Ammon's horn (tissue), 1 donor: ENCODE measurements at regions not wholly inside any gene's neighbourhood (a gene's known extent, or its start where the extent isn't known, plus 50 kb on each side); places are given as distances from the start of the nearest gene placed in this dataset.

ENCODE experiments used
- DNase-seq: peaks from one replicate; pipeline ENCODE4 v3.0.0-alpha.2; 2016; ENCODE audit warnings: low spot score

DNA sequence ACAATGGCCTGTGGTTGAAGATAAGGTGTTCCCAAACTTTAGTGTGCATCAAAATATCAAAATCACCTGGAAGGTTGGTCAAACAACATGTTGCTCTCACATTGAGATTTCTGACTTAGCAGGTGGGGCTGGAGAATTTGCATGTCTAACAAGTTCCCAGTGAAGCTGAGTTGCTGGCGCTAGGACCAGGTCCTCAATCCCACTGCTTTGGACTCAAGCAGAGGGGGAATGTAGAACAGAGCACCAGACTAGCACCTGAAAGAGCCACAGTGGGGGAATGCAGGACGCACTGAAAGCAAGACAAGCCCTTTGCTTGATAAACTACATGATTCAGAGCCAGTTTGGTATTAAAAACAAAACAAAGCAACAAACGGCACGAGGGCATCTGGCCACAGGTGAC, 458.1 kb downstream of the MTRR start:
- no peak for DNase-seq

DNA sequence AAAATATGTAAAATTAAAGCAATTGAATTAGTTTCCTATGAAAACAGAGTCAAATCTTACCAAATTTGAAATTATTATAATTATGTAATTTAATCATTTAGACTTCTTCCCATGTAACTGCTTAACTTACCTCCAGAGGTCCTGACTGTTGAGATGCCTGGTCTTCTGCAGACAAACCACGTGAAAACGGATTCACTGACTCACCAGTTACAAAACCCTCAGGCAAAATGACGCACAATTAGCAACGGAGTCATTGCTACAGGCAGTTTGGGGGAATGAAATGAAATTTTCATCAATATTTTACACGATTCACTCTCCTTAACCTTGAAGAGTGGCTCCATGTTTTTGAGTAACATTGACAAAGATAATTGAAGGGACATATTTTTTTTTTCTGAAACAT, 460.8 kb downstream of the MTRR start:
- DNase-seq = no peak

GRCh38 chr5:8332666-8333445, 463.9 kb downstream of the MTRR start:
- DNase-seq = no peak

- no peak for DNase-seq
Measured at GRCh38 chr5:8333485-8333884, 464.5 kb downstream of the MTRR start.

GRCh38 chr5:8333977-8334376, 465.0 kb downstream of the MTRR start:
- no peak for DNase-seq

DNA sequence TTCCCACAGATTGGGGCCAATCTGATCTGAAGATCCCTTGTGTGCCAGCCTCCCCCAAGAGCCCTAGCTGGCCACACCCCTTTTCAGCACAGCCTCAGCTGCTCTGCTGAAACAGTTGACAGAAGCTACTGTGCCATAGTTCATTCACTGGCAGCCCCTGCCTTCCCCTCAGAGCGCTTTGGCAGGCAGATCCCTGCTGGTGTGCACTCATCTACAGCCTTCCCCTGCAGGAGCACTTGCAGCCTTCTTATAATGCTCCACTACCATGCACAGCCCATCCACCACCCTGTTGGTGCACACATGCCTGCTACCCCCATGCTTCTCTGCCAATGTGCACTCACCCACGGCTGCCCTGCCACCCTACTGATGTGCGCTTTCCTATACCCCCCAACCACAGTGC, 471.3 kb downstream of the MTRR start:
- no peak for DNase-seq

DNA sequence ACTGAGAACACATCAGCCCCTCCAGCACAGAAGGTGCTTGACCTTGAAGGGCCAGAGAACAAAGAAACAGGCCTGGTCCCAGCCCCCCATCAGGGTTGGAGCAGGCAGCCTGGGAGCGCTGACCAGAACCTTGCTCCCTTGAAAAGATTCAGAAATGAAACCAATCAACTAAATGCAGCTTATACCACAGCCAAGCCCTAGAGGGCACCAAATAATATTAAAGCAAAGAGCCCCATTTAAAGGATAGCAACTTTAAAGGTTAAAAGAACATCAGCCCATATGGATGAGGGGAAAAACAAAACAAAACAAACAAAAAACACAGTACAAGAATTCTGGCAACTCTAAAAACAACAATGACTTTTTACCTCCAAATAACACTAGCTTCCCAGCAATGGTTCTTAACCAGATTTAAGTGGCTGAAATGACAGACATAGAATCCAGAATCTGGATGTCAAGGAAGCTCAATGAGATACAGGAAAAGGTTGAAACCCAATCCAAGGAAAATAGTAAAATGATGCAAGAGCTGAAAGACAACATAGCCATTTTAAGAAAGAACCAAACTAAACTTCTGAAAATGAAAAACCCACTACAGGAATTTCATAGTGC, 471.9 kb downstream of the MTRR start:
- no peak for DNase-seq

GRCh38 chr5:8341406-8341805, 472.5 kb downstream of the MTRR start:
- no peak for DNase-seq

DNA sequence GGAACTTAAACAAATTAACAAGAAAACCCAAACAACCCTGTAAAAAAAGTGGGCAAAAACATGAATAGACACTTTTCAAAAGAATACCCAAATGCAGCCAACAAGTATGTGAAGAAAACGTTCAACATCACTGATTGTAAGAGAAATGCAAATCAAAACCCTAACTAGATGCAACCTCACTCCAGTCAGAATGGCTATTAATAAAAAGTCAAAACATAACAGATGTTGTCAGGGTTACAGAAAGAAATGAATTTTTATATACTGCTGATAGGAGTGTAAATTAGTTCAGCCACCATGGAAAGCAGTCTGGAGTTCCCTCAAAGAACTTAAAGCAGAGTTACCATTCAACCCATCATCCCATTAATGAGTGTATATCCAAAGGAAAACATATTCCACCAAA, 479.0 kb downstream of the MTRR start:
- no peak for DNase-seq

GRCh38 chr5:8349855-8350254, 480.9 kb downstream of the MTRR start:
- no peak for DNase-seq

DNA sequence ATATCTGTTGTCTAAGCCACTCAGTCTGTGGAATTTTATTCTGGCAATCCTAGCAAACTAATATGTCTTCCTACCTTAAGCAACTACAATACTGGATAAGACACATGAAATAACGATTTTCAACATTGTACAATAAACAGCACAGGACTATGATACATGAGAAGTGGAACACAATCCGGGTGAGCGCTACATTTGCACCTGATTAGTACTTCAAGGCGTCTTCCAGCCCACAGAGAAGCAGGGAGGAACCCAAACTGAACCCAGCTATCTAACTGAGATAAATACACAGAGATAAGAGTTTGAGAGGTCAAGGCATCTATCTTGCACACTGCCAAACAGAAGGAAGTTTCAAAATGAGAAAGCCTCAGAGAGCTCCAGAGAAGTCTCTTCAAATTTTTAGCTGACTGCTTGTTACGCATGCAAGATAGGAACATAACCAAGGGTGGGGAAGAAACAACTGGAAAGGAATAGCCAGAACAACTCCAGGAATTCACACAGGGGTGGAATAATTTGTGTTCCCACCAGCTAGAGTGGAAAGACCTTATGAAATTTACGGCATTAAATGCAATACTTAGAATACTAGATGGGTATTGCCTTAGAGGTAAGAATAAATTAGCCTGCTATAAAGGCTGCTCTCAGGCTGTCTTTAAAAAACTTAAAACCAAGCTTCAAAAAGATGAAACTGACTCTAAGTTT, 481.8 kb downstream of the MTRR start:
- DNase-seq = no peak

- DNase-seq = no peak
Measured at GRCh38 chr5:8355981-8356380, 487.0 kb downstream of the MTRR start.

DNA sequence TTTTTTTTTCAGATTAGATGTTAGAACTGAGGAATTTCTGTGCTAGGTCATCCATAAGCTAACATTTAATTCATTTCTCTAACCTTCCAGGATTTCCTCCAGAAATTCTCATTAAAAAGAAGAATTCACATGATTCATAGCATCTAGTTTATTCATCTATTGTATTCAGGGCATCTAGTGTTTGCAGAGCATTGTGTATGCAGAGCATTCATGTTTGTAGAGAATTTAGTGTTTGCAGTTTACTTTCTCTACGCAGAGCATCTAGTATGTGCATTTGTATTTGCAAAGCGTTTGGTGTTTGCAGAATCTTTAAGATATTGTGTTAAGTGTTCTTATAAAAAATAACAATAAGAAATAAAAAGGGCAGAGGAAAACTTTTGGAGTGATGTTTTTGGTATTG, 491.1 kb downstream of the MTRR start:
- no peak for DNase-seq

DNA sequence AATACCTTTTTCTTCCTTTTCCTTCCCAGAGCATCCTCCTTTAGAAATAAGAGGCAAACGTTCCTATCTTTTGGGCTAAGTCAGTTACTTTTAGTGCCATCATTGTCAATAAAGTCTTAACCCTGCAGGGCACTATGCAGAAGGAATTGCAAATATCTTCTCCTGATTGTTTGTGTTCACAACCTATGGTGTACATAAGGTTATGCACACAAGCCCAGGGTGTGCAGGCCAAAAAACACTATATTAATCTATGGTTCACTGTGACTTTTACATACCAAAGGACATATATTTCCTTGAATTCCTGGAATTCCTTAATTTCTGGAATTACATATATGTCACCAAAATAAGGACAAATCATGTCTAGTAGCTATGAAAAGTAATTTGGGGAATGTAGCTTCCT, 493.5 kb downstream of the MTRR start:
- DNase-seq = no peak

DNA sequence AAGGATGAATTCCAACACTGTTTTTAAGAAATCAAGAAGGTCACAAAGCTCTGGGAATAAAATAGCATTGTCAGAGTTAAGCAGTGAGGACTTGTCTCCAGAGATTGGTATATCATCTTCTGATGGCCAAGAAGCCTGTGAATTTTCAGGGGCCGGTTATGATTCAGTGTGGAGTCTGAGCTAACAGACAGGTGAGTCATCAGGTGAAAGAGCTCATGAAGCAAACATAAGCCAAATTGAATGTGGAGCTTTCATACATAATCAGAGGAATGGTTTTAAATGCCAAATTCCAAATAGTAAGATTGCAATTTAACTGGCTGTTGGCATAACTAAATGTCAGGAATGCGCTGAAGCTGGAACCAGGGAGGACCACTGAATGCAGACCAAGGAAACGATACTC, 494.2 kb downstream of the MTRR start:
- no peak for DNase-seq

DNA sequence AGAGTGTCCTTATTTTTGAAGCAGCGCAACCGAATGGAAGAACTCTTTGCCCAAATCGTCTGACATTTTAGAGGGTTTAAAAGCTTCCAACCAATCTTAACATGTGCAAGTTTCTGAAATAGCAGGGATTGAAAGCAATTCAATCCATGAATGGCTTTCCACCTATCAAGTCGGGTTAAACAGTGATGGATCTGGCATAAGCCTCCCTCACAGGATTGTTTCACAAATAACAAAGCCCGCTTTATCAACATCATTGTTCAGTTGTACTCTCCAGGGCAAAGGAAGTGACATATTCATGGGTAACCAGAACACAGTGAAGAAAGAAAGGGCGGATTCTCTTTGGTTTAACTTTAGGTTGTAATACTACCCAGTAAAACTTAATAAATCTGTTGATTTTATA, 497.3 kb downstream of the MTRR start:
- peak; percentile 32 for DNase-seq

DNA sequence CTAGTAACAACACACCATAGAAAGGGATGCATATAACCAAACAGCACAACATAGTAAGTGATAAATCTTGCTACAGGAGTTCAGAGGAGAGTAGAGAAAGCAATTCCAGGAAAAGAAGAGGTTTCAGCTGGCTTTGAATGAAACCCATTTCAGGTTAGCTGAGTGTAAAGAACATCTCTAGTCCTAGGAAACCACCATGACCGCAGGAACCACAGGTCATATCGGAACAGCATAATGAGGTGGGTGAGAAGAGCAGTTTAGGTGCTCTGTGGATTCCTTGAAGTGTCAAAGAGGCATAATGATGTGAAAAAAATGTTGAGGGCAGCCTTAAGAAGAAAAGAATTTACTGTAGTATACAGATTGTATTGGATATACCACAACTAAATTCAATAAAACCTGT, 507.5 kb downstream of the MTRR start:
- DNase-seq = no peak

- DNase-seq = no peak
Measured at GRCh38 chr5:8381972-8382371, 513.0 kb downstream of the MTRR start.

DNA sequence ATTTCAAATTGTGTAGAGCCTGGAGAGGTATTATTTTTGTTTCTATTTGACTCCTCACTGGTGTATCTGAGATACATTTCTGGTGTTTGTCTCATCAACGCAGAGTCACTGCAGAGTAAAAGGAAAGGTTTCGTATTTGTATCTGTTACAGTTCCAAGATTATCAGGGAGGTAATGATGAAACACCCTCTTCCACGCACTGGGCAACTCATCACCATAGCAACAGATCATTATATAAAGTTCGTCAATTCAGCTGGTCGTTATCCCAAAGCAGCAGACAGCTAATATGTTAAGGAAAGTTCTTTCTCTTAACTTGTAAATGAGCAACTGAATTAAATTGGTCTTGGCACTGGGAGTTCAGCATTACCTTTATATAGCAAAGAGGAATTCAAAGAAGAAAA, 513.5 kb downstream of the MTRR start:
- DNase-seq = no peak

GRCh38 chr5:8383616-8384015, 514.7 kb downstream of the MTRR start:
- DNase-seq = no peak

GRCh38 chr5:8386719-8387288, 517.9 kb downstream of the MTRR start:
- DNase-seq = no peak

GRCh38 chr5:8391911-8392310, 523.0 kb downstream of the MTRR start:
- DNase-seq = no peak

DNA sequence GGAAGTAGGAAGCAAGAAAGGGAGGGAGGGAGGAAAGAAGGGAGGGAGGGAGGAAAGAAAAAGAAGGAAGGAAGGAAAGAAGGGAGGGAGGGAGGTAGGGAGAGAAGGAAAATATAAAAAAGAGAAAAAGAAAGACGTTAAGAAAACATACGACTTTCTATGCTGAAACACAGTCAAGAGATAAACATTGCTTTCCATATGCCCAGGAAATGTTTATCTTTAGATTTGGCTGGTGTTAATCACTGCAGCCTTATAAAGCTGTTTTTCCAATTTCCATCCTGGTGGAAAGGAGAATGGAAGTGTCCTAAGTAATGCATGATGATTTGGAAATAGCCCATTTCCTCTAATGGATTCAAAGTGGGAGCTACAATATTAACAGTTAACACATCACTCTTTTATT, 524.3 kb downstream of the MTRR start:
- no peak for DNase-seq
